Heart left ventricle (tissue), 16 donors: ENCODE measurements at regions not wholly inside any gene's neighbourhood (a gene's known extent, or its start where the extent isn't known, plus 50 kb on each side); places are given as distances from the start of the nearest gene placed in this dataset.
"Not testable (repeated sequence)": the region's sequence is repeated elsewhere in the genome, so short reads cannot be mapped to it uniquely, and the experiment has no call there.

Experiments
- ATAC-seq, 4 donors: fragments of 200-7000 bp; cut with Tn5 transposase; one replicate each; pipeline ENCODE4 v1.9.1; 2020 to 2022; ENCODE audit warnings: moderate library complexity in 4 of 4, mild to moderate bottlenecking in 3 of 4, moderate number of reproducible peaks in 1 of 4
- DNase-seq, 5 donors: peaks; one replicate each; pipeline ENCODE4 v3.0.0-alpha.2; 2020
- H3K27ac ChIP-seq, 12 donors: fragments of 200-600 bp; sonication (generic) in 4 of 12; one replicate each; pipeline versions ENCODE4 v1.5.0 to v1.8.0; 2016 to 2022; ENCODE audit warnings: mild to moderate bottlenecking in 2 of 12
- H3K27me3 ChIP-seq, 9 donors: fragments of 200-600 bp; sonication (generic) in 2 of 9; one replicate each; pipeline versions ENCODE4 v1.5.1 to v1.8.0; 2016 to 2022; ENCODE audit warnings: mild to moderate bottlenecking in 3 of 9
- H3K36me3 ChIP-seq, 9 donors: fragments of 200-600 bp; sonication (generic) in 2 of 9; one replicate each; pipeline versions ENCODE4 v1.5.0 to v1.8.0; 2018 to 2022; ENCODE audit warnings: mild to moderate bottlenecking in 2 of 9
- H3K4me1 ChIP-seq, 12 donors: fragments of 200-600 bp; sonication (generic) in 4 of 12; one replicate each; pipeline versions ENCODE4 v1.5.0 to v1.8.0; 2016 to 2022; ENCODE audit warnings: mild to moderate bottlenecking in 3 of 12
- H3K4me3 ChIP-seq, 12 donors: fragments of 200-600 bp; sonication (generic) in 4 of 12; one replicate each; pipeline versions ENCODE4 v1.5.0 to v1.8.0; 2017 to 2022; ENCODE audit warnings: mild to moderate bottlenecking in 9 of 12, moderate library complexity in 4 of 12
- H3K9me3 ChIP-seq, 12 donors: fragments of 200-600 bp; sonication (generic) in 4 of 12; one replicate each; pipeline versions ENCODE4 v1.5.0 to v1.8.0; 2016 to 2022; ENCODE audit warnings: mild to moderate bottlenecking in 1 of 12
- POLR2A ChIP-seq, 2 donors: fragments of 450-650 bp; IDR thresholded peaks; one replicate each; pipeline ENCODE4 v1.6.1; 2017; ENCODE audit warnings: antibody characterized with exemption in 2 of 2, mild to moderate bottlenecking in 2 of 2, moderate library complexity in 2 of 2
- WGBS, 4 donors: extraction: QIAGEN DNeasy Blood & Tissue Kit in 2 of 4; methylation state at CpG; one replicate each; pipeline versions ENCODE4 v1.1.5 to v1.1.7; 2013 to 2018; 5-methylcytosine and 5-hydroxymethylcytosine counted together
- intact Hi-C, 10 donors: fragments of 100-400 bp; cut with DNase I; formaldehyde crosslinking; loops; one replicate each; pipeline versions ENCODE4 v1.11.1 to v1.14.2; 2022
- TF ChIP-seq, protein P1 (sequence below), 12 donors: fragments of 200-600 bp; sonication (generic) in 4 of 12; IDR thresholded peaks; one replicate each; pipeline versions ENCODE4 v1.5.0 to v1.8.0; 2018 to 2022; ENCODE audit warnings: antibody characterized with exemption in 12 of 12, mild to moderate bottlenecking in 5 of 12
- donor health status: ischemic (EF 13 %, LVEDD 7.1; RV severe dilation, severe dysfunction).
- donor health status: healthy with polysubstance abuse.
- donor health status: DM: no; HTN: yes; CAD: no.
- donor health status: DM: no; HTN: no; CAD: no.
- donor health status: ischemic (EF 25% LVEDD 6.9; RV normal size, moderate dysfunction).
- donor health status: ischemic (EF 25% LVEDD 5.7; RV mildly dilated, moderate dysfunction).
- donor health status: healthy.
- donor health status: DM: yes; HTN: yes; CAD: no.
- donor health status: ischemic (EF 35%, LVEDD 5.7; RV mildly dilated, moderate dysfunction).
- donor health status: nonischemic (EF 11% LVEDD 7.7; RV severe dilation, severe dysfunction).
- donor health status: DM: yes; HTN: yes; CAD: no.
- donor health status: PGD.
- donor health status: ischemic (EF 29% LVEDD 5.4; RV normal size, mild dysfunction).
- donor health status: nonischemic (EF 23%, LVEDD 6.1; RV moderate dilation, normal function).

DNA sequence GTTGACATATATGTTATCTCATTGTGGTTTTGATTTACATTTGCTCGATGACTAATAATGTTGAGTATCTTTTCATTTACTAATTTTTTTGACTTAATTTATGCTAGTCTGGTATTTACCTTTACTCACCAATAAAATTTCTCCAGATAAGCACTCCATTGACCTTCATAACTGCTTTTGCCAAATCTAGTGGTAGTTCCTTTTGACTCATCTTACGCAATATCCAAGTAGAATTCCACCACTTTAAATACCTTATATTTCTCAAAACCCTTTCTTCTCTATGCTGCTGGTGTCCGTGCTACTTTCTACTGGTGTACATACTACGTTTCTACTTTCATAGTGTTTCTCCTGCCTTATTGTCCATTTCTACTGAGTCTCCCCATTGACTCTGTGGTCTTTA lies 407.6 kb upstream of the SPHKAP start:
- Histone ChIP-seq H3K9me3 (peaks cover 0 to 6% (median 0%) of the 10 kb centered on the region in 12 donors), H3K27ac (no peak overlapping the region), H3K4me3 (no peak overlapping the region), H3K4me1 (no peaks in the 10 kb centered on the region), H3K36me3 (no peaks in the 10 kb centered on the region), H3K27me3 (no peaks in the 10 kb centered on the region)
- TF ChIP-seq, protein P1, sequence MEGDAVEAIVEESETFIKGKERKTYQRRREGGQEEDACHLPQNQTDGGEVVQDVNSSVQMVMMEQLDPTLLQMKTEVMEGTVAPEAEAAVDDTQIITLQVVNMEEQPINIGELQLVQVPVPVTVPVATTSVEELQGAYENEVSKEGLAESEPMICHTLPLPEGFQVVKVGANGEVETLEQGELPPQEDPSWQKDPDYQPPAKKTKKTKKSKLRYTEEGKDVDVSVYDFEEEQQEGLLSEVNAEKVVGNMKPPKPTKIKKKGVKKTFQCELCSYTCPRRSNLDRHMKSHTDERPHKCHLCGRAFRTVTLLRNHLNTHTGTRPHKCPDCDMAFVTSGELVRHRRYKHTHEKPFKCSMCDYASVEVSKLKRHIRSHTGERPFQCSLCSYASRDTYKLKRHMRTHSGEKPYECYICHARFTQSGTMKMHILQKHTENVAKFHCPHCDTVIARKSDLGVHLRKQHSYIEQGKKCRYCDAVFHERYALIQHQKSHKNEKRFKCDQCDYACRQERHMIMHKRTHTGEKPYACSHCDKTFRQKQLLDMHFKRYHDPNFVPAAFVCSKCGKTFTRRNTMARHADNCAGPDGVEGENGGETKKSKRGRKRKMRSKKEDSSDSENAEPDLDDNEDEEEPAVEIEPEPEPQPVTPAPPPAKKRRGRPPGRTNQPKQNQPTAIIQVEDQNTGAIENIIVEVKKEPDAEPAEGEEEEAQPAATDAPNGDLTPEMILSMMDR (IDR thresholded peaks at IDR 0.05), result no peak
- TF ChIP-seq POLR2A (IDR thresholded peaks at IDR 0.05), result no peak
- WGBS, 4 donors, result 68 to 74% (median 71%) methylated on average over 4 of the region's 4 CpGs
- DNase-seq, result no peak
- intact Hi-C loops, result no loop called here
- no peak for ATAC-seq

DNA sequence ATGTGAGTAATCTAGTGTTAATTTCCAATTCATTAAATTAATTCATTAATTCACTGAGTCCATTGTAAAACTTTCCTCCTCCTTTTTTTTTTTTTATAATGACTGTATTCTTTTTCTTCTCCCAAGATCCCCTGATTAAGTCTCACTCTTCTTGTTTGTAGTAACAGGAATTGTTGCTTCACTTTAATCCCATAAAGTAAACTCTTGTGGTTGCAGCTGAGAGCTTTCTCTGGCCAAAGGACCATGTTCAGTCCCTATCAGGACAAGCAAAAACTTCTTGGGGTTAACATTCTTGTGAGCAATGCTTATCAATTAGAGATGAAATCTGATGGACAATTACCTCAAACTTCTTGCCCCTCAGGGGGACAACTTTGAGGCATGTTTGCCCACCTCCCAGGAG lies 400.2 kb upstream of the SPHKAP start:
- no peak overlapping the region for H3K4me3 ChIP-seq
- TF ChIP-seq, protein P1 (IDR thresholded peaks at IDR 0.05), result no peak
- no peak for TF ChIP-seq POLR2A (IDR thresholded peaks at IDR 0.05)
- no peak overlapping the region for H3K27ac ChIP-seq
- no peak for ATAC-seq
- no peaks in the 10 kb centered on the region for H3K36me3 ChIP-seq
- H3K4me1 ChIP-seq, result no peaks in the 10 kb centered on the region
- no peak for DNase-seq
- no peaks in the 10 kb centered on the region for H3K9me3 ChIP-seq
- intact Hi-C loops, result no loop called here
- H3K27me3 ChIP-seq, result no peaks in the 10 kb centered on the region

DNA sequence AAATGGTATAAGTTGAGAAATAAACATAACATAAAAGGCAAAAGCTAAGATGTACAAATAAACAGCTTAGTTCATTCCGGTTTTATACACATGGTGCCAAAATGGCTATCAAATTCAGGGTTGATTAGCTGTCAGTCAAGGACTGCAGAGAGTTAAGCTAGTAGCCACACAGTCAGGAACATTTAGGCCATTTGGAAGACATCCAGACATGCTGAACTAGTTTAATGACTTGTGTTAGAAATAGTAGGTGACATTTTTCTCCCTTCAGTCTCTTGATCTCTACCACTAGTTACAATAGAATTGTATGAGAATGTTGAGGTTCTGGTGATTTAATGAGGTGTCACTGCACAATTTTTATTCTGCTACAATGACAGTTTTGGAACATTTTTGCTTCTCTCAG lies 394.4 kb upstream of the SPHKAP start:
- Histone ChIP-seq H3K36me3 (no peaks in the 10 kb centered on the region), H3K4me1 (peaks cover 0 to 3% (median 0%) of the 10 kb centered on the region in 12 donors), H3K27me3 (no peaks in the 10 kb centered on the region), H3K27ac (no peak overlapping the region), H3K9me3 (no peaks in the 10 kb centered on the region), H3K4me3 (no peak overlapping the region)
- intact Hi-C loops, result no loop called here
- TF ChIP-seq POLR2A (IDR thresholded peaks at IDR 0.05), result no peak
- TF ChIP-seq, protein P1 (IDR thresholded peaks at IDR 0.05), result no peak
- ATAC-seq, result no peak
- WGBS, 4 donors, result 38 to 54% (median 46%) methylated on average over 1 of the region's 1 CpG
- no peak for DNase-seq

DNA sequence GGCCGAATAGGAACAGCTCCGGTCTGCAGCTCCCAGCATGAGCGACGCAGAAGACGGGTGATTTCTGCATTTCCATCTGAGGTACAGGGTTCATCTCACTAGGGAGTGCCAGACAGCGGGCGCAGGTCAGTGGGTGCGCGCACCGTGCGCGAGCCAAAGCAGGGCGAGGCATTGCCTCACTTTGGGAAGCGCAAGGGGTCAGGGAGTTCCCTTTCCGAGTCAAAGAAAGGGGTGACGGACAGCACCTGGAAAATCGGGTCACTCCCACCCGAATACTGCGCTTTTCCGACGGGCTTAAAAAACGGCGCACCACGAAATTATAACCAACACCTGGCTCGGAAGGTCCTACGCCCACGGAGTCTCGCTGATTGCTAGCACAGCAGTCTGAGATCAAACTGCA lies 386.8 kb upstream of the SPHKAP start:
- intact Hi-C loops, DNase-seq: not testable (repeated sequence)
- WGBS, 4 donors, result 80 to 91% (median 89%) methylated on average over 28 of the region's 28 CpGs

DNA sequence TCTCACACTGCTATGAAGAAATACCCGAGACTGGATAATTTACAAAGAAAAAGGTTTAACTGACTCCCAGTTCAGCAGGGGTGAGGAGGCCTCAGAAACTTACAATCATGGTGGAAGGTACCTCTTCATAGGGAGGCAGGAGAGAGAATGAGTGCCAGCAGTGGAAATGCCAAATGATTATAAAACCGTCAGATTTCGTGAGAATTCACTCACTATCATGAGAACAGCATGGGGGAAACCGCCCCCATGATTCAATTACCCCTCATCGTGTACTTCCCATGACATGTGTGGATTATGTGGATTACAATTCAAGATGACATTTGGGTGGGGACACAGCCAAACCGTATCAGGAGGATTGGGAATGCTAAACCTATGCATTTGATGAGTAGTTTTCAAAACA lies 380.3 kb upstream of the SPHKAP start:
- Histone ChIP-seq H3K27me3 (no peaks in the 10 kb centered on the region), H3K4me1 (no peaks in the 10 kb centered on the region), H3K36me3 (no peaks in the 10 kb centered on the region), H3K27ac (no peak overlapping the region), H3K9me3 (no peaks in the 10 kb centered on the region), H3K4me3 (no peak overlapping the region)
- 75 to 86% (median 81%) methylated on average over 6 of the region's 6 CpGs for WGBS, 4 donors
- ATAC-seq (no peak), DNase-seq (no peak)
- intact Hi-C loops, result no loop called here
- TF ChIP-seq, protein P1 (IDR thresholded peaks at IDR 0.05), result no peak
- no peak for TF ChIP-seq POLR2A (IDR thresholded peaks at IDR 0.05)

More for the DNA sequence above, 386.8 kb upstream of the SPHKAP start:
- not testable (repeated sequence) for H3K4me1 ChIP-seq, H3K36me3 ChIP-seq, H3K27me3 ChIP-seq, H3K4me3 ChIP-seq, H3K9me3 ChIP-seq, ATAC-seq, H3K27ac ChIP-seq
